ENCODE measurements at regions not wholly inside any gene's neighbourhood (a gene's known extent, or its start where the extent isn't known, plus 50 kb on each side); places are given as distances from the start of the nearest gene placed in this dataset.

- no peak for DNase-seq (ENCODE audit: low spot score)
- no TSS peak for BruUV-seq (replicated peaks)
- no peak for TF ChIP-seq CTCF (conservative IDR thresholded peaks at IDR 0.05; ENCODE audit: low read depth, low read length)
- TF ChIP-seq EZH2 (IDR thresholded peaks at IDR 0.05; ENCODE audit: borderline replicate concordance, low read depth, low read length, poor library complexity, severe bottlenecking), result no peak
- intact Hi-C loops (cut with micrococcal nuclease; ENCODE audit: unreplicated experiment), result no loop called here
- H3K27ac ChIP-seq (ENCODE audit: low read depth, low read length, poor library complexity, severe bottlenecking), result no peak overlapping the region
- peaks cover 3% of the 10 kb centered on the region for H3K4me1 ChIP-seq (ENCODE audit: insufficient read depth, low read length, poor library complexity, severe bottlenecking)
- H3K36me3 ChIP-seq (ENCODE audit: insufficient read depth, low read length, poor library complexity, severe bottlenecking), result no peaks in the 10 kb centered on the region
- POLR2A ChIA-PET (ENCODE audit: low non-redundant PET), result no interaction called here
- CTCF ChIA-PET, result no interaction called here
- no peak overlapping the region for H3K4me3 ChIP-seq (ENCODE audit: low read depth, low read length, poor library complexity, severe bottlenecking)
- H3K9me3 ChIP-seq (ENCODE audit: low read depth, low read length, poor library complexity, severe bottlenecking), result no peaks in the 10 kb centered on the region
- no peaks in the 10 kb centered on the region for H3K27me3 ChIP-seq (replicated peaks; ENCODE audit: insufficient read depth, low read depth, low read length, poor library complexity)
These were observed 499.0 kb upstream of the SULF2 start for GRCh38 chr20:48284315-48284714.

- Histone ChIP-seq H3K4me1 (ENCODE audit: insufficient read depth, low read length, poor library complexity, severe bottlenecking) (peaks cover 9% of the 10 kb centered on the region), H3K4me3 (ENCODE audit: low read depth, low read length, poor library complexity, severe bottlenecking) (no peak overlapping the region), H3K36me3 (ENCODE audit: insufficient read depth, low read length, poor library complexity, severe bottlenecking) (no peaks in the 10 kb centered on the region), H3K9me3 (ENCODE audit: low read depth, low read length, poor library complexity, severe bottlenecking) (no peaks in the 10 kb centered on the region), H3K27me3 (replicated peaks; ENCODE audit: insufficient read depth, low read depth, low read length, poor library complexity) (no peaks in the 10 kb centered on the region), H3K27ac (ENCODE audit: low read depth, low read length, poor library complexity, severe bottlenecking) (no peak overlapping the region)
- no peak for DNase-seq (ENCODE audit: low spot score)
- POLR2A ChIA-PET (ENCODE audit: low non-redundant PET), result no interaction called here
- CTCF ChIA-PET, result no interaction called here
- no TSS peak for BruUV-seq (replicated peaks)
- intact Hi-C loops (cut with micrococcal nuclease; ENCODE audit: unreplicated experiment), result no loop called here
- TF ChIP-seq EZH2 (IDR thresholded peaks at IDR 0.05; ENCODE audit: borderline replicate concordance, low read depth, low read length, poor library complexity, severe bottlenecking) (no peak), CTCF (conservative IDR thresholded peaks at IDR 0.05; ENCODE audit: low read depth, low read length) (no peak)
These were observed 498.3 kb upstream of the SULF2 start for GRCh38 chr20:48283470-48284110.

- ChIA-PET POLR2A (ENCODE audit: low non-redundant PET) (no interaction called here), CTCF (no interaction called here)
- TF ChIP-seq CTCF (conservative IDR thresholded peaks at IDR 0.05; ENCODE audit: low read depth, low read length), result no peak
- TF ChIP-seq EZH2 (IDR thresholded peaks at IDR 0.05; ENCODE audit: borderline replicate concordance, low read depth, low read length, poor library complexity, severe bottlenecking), result no peak
- BruUV-seq (replicated peaks), result no TSS peak
- Histone ChIP-seq H3K36me3 (ENCODE audit: insufficient read depth, low read length, poor library complexity, severe bottlenecking) (no peaks in the 10 kb centered on the region), H3K4me3 (ENCODE audit: low read depth, low read length, poor library complexity, severe bottlenecking) (no peak overlapping the region), H3K4me1 (ENCODE audit: insufficient read depth, low read length, poor library complexity, severe bottlenecking) (peaks cover 9% of the 10 kb centered on the region), H3K27ac (ENCODE audit: low read depth, low read length, poor library complexity, severe bottlenecking) (no peak overlapping the region), H3K27me3 (replicated peaks; ENCODE audit: insufficient read depth, low read depth, low read length, poor library complexity) (no peaks in the 10 kb centered on the region), H3K9me3 (ENCODE audit: low read depth, low read length, poor library complexity, severe bottlenecking) (no peaks in the 10 kb centered on the region)
- intact Hi-C loops (cut with micrococcal nuclease; ENCODE audit: unreplicated experiment), result no loop called here
- peak; percentile 15 for DNase-seq (ENCODE audit: low spot score)
These were observed 497.4 kb upstream of the SULF2 start for GRCh38 chr20:48282591-48283228.

Data from A673 (cell line).